Osteoblast (primary cell): ENCODE measurements at regions not wholly inside any gene's neighbourhood (a gene's known extent, or its start where the extent isn't known, plus 50 kb on each side); places are given as distances from the start of the nearest gene placed in this dataset.

Source experiments
- DNase-seq: peaks from one replicate; pipeline ENCODE4 v3.0.0; 2011; ENCODE audit warnings: low spot score, mixed read lengths; ENCODE audit not compliant: insufficient read length; ENCODE audit errors: missing footprints
- H2AFZ ChIP-seq: 2 replicates; pipeline ENCODE4 v1.6.0; 2011; ENCODE audit warnings: mild to moderate bottlenecking, low read length
- H3K27ac ChIP-seq: 2 replicates; pipeline ENCODE4 v1.5.1; 2011; ENCODE audit warnings: mild to moderate bottlenecking, low read depth, low read length, moderate library complexity
- H3K27me3 ChIP-seq: 2 replicates; pipeline ENCODE4 v1.6.0; 2012; ENCODE audit warnings: mild to moderate bottlenecking, control low read depth, inconsistent platforms, low read length, moderate library complexity; ENCODE audit not compliant: insufficient read depth
- H3K36me3 ChIP-seq: 2 replicates; pipeline ENCODE4 v1.5.1; 2011; ENCODE audit warnings: mild to moderate bottlenecking, low read length, control low read depth, moderate library complexity; ENCODE audit not compliant: insufficient read depth
- H3K4me1 ChIP-seq: 2 replicates; pipeline ENCODE4 v1.5.1; 2011; ENCODE audit warnings: mild to moderate bottlenecking, low read length, control low read depth, moderate library complexity; ENCODE audit not compliant: insufficient read depth
- H3K4me2 ChIP-seq: 2 replicates; pipeline ENCODE4 v1.6.0; 2011; ENCODE audit warnings: mild to moderate bottlenecking, low read length; ENCODE audit not compliant: insufficient read depth
- H3K4me3 ChIP-seq: fragments of 200-600 bp; sonication (generic); 3 replicates; pipeline ENCODE4 v1.5.1; 2012; ENCODE audit warnings: mild to moderate bottlenecking, low read length, inconsistent platforms; ENCODE audit not compliant: insufficient read depth
- H3K79me2 ChIP-seq: 2 replicates; pipeline ENCODE4 v1.6.0; 2012; ENCODE audit warnings: mild to moderate bottlenecking, low read length, control low read depth, inconsistent platforms; ENCODE audit not compliant: insufficient read depth
- H3K9me3 ChIP-seq: 2 replicates; pipeline ENCODE4 v1.5.1; 2011; ENCODE audit warnings: low read depth, low read length, control low read depth
- H4K20me1 ChIP-seq: 2 replicates; pipeline ENCODE4 v1.6.0; 2012; ENCODE audit warnings: mild to moderate bottlenecking, low read length, control low read depth; ENCODE audit not compliant: insufficient read depth
- CTCF ChIP-seq: IDR thresholded peaks from 2 replicates; pipeline ENCODE4 v1.5.1; 2011; ENCODE audit warnings: mild to moderate bottlenecking, low read depth, low read length, moderate library complexity; ENCODE audit errors: extremely low read depth

GRCh38 chr2:22855081-22855480 is 529.9 kb upstream of the KLHL29 start:
- Histone ChIP-seq H3K27me3 (no peaks in the 10 kb centered on the region), H3K4me2 (no peak overlapping the region), H3K27ac (no peak overlapping the region), H2AFZ (no peak overlapping the region), H3K4me1 (no peaks in the 10 kb centered on the region), H3K9me3 (peaks cover 5% of the 10 kb centered on the region), H4K20me1 (no peaks in the 10 kb centered on the region), H3K36me3 (no peaks in the 10 kb centered on the region), H3K79me2 (no peaks in the 10 kb centered on the region), H3K4me3 (no peak overlapping the region)
- DNase-seq = no peak
- no peak for TF ChIP-seq CTCF

- no peak overlapping the region for H3K4me2 ChIP-seq
- no peaks in the 10 kb centered on the region for H3K4me1 ChIP-seq
Measured at GRCh38 chr2:22855761-22856184, 529.2 kb upstream of the KLHL29 start.

GRCh38 chr2:22867973-22868372 is 517.0 kb upstream of the KLHL29 start:
- Histone ChIP-seq H4K20me1 (no peaks in the 10 kb centered on the region), H3K27me3 (no peaks in the 10 kb centered on the region), H3K79me2 (no peaks in the 10 kb centered on the region), H3K4me2 (no peak overlapping the region), H3K27ac (no peak overlapping the region), H3K4me1 (no peaks in the 10 kb centered on the region), H3K4me3 (no peak overlapping the region), H3K9me3 (no peaks in the 10 kb centered on the region), H2AFZ (no peak overlapping the region), H3K36me3 (no peaks in the 10 kb centered on the region)
- no peak for TF ChIP-seq CTCF
- no peak for DNase-seq

More at GRCh38 chr2:22855761-22856184, 529.2 kb upstream of the KLHL29 start:
- H3K27ac ChIP-seq = no peak overlapping the region
- H3K36me3 ChIP-seq = no peaks in the 10 kb centered on the region
- no peaks in the 10 kb centered on the region for H3K79me2 ChIP-seq
- H3K27me3 ChIP-seq = no peaks in the 10 kb centered on the region
- H4K20me1 ChIP-seq = no peaks in the 10 kb centered on the region
- DNase-seq = no peak
- no peak overlapping the region for H3K4me3 ChIP-seq
- no peak for TF ChIP-seq CTCF
- H3K9me3 ChIP-seq = peaks cover 2% of the 10 kb centered on the region
- no peak overlapping the region for H2AFZ ChIP-seq

- TF ChIP-seq CTCF = no peak
Measured at GRCh38 chr2:22878121-22878520, 506.9 kb upstream of the KLHL29 start.

More at GRCh38 chr2:22878121-22878520, 506.9 kb upstream of the KLHL29 start:
- no peaks in the 10 kb centered on the region for H3K79me2 ChIP-seq
- no peaks in the 10 kb centered on the region for H3K27me3 ChIP-seq
- no peak overlapping the region for H3K4me2 ChIP-seq
- H3K36me3 ChIP-seq = no peaks in the 10 kb centered on the region
- no peaks in the 10 kb centered on the region for H3K4me1 ChIP-seq
- no peaks in the 10 kb centered on the region for H4K20me1 ChIP-seq
- no peak overlapping the region for H2AFZ ChIP-seq
- no peak overlapping the region for H3K4me3 ChIP-seq
- no peak overlapping the region for H3K27ac ChIP-seq
- H3K9me3 ChIP-seq = peaks cover 2% of the 10 kb centered on the region
- DNase-seq = no peak
